ENCODE measurements at regions not wholly inside any gene's neighbourhood (a gene's known extent, or its start where the extent isn't known, plus 50 kb on each side); places are given as distances from the start of the nearest gene placed in this dataset.

DNA sequence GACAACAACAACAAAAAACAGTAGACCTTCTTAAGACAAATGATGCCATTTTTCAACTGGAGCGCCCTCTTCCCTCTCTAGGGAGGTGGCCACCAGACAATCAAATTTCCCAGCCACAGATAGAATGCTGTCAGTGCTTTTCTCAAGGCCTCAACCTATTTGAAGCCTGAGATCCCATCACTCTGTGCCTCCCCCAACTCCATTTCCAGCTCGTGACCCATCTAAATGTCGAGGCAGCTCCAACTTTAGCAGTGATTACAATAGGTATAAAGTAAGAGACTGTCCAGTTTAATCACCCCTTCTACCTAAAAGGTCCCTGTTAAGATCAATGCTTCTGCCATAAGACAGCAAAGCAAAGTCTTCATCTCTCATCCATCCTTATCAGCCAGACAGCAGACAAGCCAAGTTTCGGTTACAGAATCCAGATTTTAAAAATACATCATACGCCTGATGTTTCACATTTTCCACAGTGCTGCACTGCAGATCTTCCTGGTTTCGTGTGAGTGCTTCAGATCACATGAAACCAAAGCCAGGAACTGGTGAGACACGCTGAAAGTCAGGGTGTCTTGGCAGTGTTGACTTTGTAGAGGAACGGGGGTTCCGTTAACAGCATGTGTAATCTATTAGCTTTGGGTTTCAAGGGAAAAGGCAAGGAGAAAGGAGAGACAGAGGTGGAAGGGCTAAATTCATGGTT is 447.8 kb downstream of the ENC1 start:
- Histone ChIP-seq H3K36me3 (ENCODE audit: control insufficient read depth, insufficient read depth, low read length) (no peaks in the 10 kb centered on the region), H3K4me3 (ENCODE audit: low read depth, low read length) (no peak overlapping the region), H3K27me3 (ENCODE audit: control insufficient read depth, insufficient read depth, low read length) (no peaks in the 10 kb centered on the region)
- peak; percentile 40 for FAIRE-seq
- no peak for DNase-seq (ENCODE audit: low read depth)
- TF ChIP-seq, protein P1, sequence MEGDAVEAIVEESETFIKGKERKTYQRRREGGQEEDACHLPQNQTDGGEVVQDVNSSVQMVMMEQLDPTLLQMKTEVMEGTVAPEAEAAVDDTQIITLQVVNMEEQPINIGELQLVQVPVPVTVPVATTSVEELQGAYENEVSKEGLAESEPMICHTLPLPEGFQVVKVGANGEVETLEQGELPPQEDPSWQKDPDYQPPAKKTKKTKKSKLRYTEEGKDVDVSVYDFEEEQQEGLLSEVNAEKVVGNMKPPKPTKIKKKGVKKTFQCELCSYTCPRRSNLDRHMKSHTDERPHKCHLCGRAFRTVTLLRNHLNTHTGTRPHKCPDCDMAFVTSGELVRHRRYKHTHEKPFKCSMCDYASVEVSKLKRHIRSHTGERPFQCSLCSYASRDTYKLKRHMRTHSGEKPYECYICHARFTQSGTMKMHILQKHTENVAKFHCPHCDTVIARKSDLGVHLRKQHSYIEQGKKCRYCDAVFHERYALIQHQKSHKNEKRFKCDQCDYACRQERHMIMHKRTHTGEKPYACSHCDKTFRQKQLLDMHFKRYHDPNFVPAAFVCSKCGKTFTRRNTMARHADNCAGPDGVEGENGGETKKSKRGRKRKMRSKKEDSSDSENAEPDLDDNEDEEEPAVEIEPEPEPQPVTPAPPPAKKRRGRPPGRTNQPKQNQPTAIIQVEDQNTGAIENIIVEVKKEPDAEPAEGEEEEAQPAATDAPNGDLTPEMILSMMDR (IDR thresholded peaks at IDR 0.05; ENCODE audit: insufficient read depth, low read length, severe bottlenecking), result no peak

- Histone ChIP-seq H3K4me3 (ENCODE audit: low read depth, low read length) (no peak overlapping the region), H3K36me3 (ENCODE audit: control insufficient read depth, insufficient read depth, low read length) (no peaks in the 10 kb centered on the region), H3K27me3 (ENCODE audit: control insufficient read depth, insufficient read depth, low read length) (no peaks in the 10 kb centered on the region)
- FAIRE-seq, result no peak
- TF ChIP-seq, protein P1 (IDR thresholded peaks at IDR 0.05; ENCODE audit: insufficient read depth, low read length, severe bottlenecking), result no peak
- DNase-seq (ENCODE audit: low read depth), result no peak
Observed at GRCh38 chr5:74188351-74189105, 452.0 kb downstream of the ENC1 start.

GRCh38 chr5:74187757-74188156 is 452.8 kb downstream of the ENC1 start:
- TF ChIP-seq, protein P1 (IDR thresholded peaks at IDR 0.05; ENCODE audit: insufficient read depth, low read length, severe bottlenecking), result no peak
- H3K27me3 ChIP-seq (ENCODE audit: control insufficient read depth, insufficient read depth, low read length), result no peaks in the 10 kb centered on the region
- no peak for DNase-seq (ENCODE audit: low read depth)
- no peak for FAIRE-seq
- H3K36me3 ChIP-seq (ENCODE audit: control insufficient read depth, insufficient read depth, low read length), result no peaks in the 10 kb centered on the region
- no peak overlapping the region for H3K4me3 ChIP-seq (ENCODE audit: low read depth, low read length)

DNA sequence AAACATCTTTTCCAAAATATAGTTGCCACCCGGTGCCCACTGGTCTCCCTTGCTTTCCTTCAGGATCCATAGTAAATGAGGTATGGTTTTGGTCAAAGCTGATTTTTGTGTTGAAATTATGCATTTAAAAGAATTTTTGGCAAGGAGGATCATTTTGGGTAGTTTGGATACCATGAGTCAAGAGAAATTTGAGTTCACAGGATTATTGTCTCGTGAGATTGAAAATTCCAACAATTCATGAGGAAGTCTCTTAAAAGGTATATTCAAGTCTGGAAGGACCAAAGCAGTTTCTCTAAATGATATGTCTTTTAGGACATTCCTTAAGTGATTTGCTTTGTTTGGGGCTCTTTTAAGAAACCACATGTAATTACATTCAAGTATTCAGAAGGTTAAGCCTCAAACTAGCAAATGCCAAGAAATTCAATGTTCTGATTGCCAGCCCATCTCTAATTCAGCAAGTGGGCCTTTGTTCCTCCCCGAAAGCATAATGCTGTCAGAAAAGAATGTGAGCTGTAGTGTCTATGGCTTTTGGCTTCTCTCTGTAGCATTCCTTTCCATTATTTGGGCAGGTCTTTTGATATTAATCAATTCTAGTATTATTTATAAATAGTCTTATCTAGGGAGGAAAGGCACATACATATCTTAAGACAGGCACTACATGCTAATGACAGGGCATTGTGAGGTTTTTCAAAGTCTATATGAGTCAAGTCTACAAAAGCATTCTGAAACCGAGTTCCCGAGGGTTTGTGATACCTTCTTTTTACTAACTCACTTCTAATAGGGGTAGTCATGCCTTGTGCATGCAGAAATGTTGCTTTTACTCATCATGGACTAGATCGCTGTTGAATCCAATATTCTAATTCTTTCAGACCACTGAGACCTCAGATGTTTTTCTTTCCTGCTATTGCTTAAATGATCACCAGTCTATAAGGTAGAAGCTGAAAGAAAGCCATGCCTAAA is 453.9 kb downstream of the ENC1 start:
- no peak for DNase-seq (ENCODE audit: low read depth)

GRCh38 chr5:74185599-74185998 is 454.9 kb downstream of the ENC1 start:
- no peak for DNase-seq (ENCODE audit: low read depth)
- Histone ChIP-seq H3K4me3 (ENCODE audit: low read depth, low read length) (no peak overlapping the region), H3K27me3 (ENCODE audit: control insufficient read depth, insufficient read depth, low read length) (no peaks in the 10 kb centered on the region), H3K36me3 (ENCODE audit: control insufficient read depth, insufficient read depth, low read length) (no peaks in the 10 kb centered on the region)
- FAIRE-seq, result no peak
- TF ChIP-seq, protein P1 (IDR thresholded peaks at IDR 0.05; ENCODE audit: insufficient read depth, low read length, severe bottlenecking), result no peak

More for the DNA sequence above, 453.9 kb downstream of the ENC1 start:
- no peaks in the 10 kb centered on the region for H3K36me3 ChIP-seq (ENCODE audit: control insufficient read depth, insufficient read depth, low read length)
- FAIRE-seq, result no peak
- TF ChIP-seq, protein P1 (IDR thresholded peaks at IDR 0.05; ENCODE audit: insufficient read depth, low read length, severe bottlenecking), result no peak
- H3K4me3 ChIP-seq (ENCODE audit: low read depth, low read length), result no peak overlapping the region
- no peaks in the 10 kb centered on the region for H3K27me3 ChIP-seq (ENCODE audit: control insufficient read depth, insufficient read depth, low read length)

Measured in bronchial epithelial cell (primary cell).